Erythroblast (primary cell): ENCODE measurements at regions not wholly inside any gene's neighbourhood (a gene's known extent, or its start where the extent isn't known, plus 50 kb on each side); places are given as distances from the start of the nearest gene placed in this dataset.
"Not testable (repeated sequence)": the region's sequence is repeated elsewhere in the genome, so short reads cannot be mapped to it uniquely, and the experiment has no call there.

Source experiments
- GATA1 ChIP-seq: IDR thresholded peaks from 2 replicates; pipeline ENCODE4 v1.6.1; 2011; ENCODE audit warnings: low read depth, mild to moderate bottlenecking, control low read depth, low read length, moderate library complexity
- POLR2A ChIP-seq: IDR thresholded peaks from 2 replicates; pipeline ENCODE4 v1.6.1; 2011; ENCODE audit warnings: mild to moderate bottlenecking, low read length

DNA sequence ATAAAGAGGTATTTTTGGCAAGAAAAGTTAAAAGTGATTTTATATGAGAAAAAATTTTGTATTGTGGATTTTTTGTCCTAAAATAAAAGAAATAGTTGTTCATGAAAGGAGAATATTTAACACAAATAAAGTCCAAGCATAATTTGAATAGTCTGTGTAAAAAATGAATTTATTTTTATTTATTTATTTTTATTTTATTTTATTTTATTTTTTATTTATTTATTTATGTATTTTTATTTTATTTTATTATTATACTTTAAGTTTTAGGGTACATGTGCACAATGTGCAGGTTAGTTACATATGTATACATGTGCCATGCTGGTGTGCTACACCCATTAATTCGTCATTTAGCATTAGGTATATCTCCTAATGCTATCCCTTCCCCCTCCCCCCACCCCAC lies 948.9 kb upstream of the ADGRB3 start:
- TF ChIP-seq POLR2A, GATA1: not testable (repeated sequence)
